Right cardiac atrium (tissue), 5 donors: ENCODE measurements at regions not wholly inside any gene's neighbourhood (a gene's known extent, or its start where the extent isn't known, plus 50 kb on each side); places are given as distances from the start of the nearest gene placed in this dataset.
"Not testable (repeated sequence)": the region's sequence is repeated elsewhere in the genome, so short reads cannot be mapped to it uniquely, and the experiment has no call there.

Experiments used
- ATAC-seq, 2 donors: fragments of 200-7000 bp; cut with Tn5 transposase; one replicate each; pipeline versions ENCODE4 v1.8.0 to v1.9.1; 2020; ENCODE audit warnings: moderate library complexity in 2 of 2, mild to moderate bottlenecking in 1 of 2
- DNase-seq, 3 donors: peaks; one replicate each; pipeline ENCODE4 v3.0.0-alpha.2; 2020
- H3K27ac ChIP-seq: one replicate; pipeline ENCODE4 v1.5.1; 2013; ENCODE audit warnings: mild to moderate bottlenecking, low read length, control low read depth, moderate library complexity
- H3K27me3 ChIP-seq: one replicate; pipeline ENCODE4 v1.6.1; 2013; ENCODE audit not compliant: control insufficient read depth, insufficient read depth
- H3K4me1 ChIP-seq: one replicate; pipeline ENCODE4 v1.6.1; 2013; ENCODE audit warnings: low read length; ENCODE audit not compliant: control insufficient read depth, insufficient read depth
- H3K4me3 ChIP-seq: one replicate; pipeline ENCODE4 v1.5.1; 2013; ENCODE audit warnings: low read length, control low read depth
- H3K9me3 ChIP-seq: one replicate; pipeline ENCODE4 v1.6.1; 2013; ENCODE audit warnings: low read length; ENCODE audit not compliant: control insufficient read depth
- WGBS: extraction: QIAGEN DNeasy Blood & Tissue Kit; methylation state at CpG from one replicate; pipeline ENCODE4 v1.1.7; 2013; 5-methylcytosine and 5-hydroxymethylcytosine counted together
- intact Hi-C, 4 donors: fragments of 100-400 bp; cut with DNase I; formaldehyde crosslinking; loops; one replicate each; pipeline versions ENCODE4 v1.11.0 to v1.14.0; 2022 to 2023
- donor health status: healthy with polysubstance abuse.
- donor health status: DM: no; HTN: yes; CAD: no.
- donor health status: DM: no; HTN: no; CAD: no.
- donor health status: DM: no; HTN: yes; CAD: no; lungs with severe emphysema.
- donor health status: DM: yes; HTN: yes; CAD: no.

GRCh38 chr20:30393523-30393922, 863.9 kb upstream of the DEFB115 start:
- DNase-seq, H3K4me1 ChIP-seq, H3K27me3 ChIP-seq, H3K9me3 ChIP-seq, ATAC-seq, H3K27ac ChIP-seq, H3K4me3 ChIP-seq, intact Hi-C loops: not testable (repeated sequence)
- WGBS: 99% methylated on average over 1 of the region's 1 CpG

- H3K27ac ChIP-seq, H3K4me3 ChIP-seq, H3K27me3 ChIP-seq, ATAC-seq, DNase-seq, H3K4me1 ChIP-seq, intact Hi-C loops, H3K9me3 ChIP-seq: not testable (repeated sequence)
- WGBS: 87% methylated on average over 2 of the region's 2 CpGs
Observed at GRCh38 chr20:30397111-30397510, 860.4 kb upstream of the DEFB115 start.

- DNase-seq: peak in 1 of 3 donors; percentile 50
- H3K4me3 ChIP-seq, H3K9me3 ChIP-seq, H3K4me1 ChIP-seq, H3K27ac ChIP-seq, intact Hi-C loops, H3K27me3 ChIP-seq, ATAC-seq: not testable (repeated sequence)
- WGBS: 93% methylated on average over 17 of the region's 18 CpGs
Observed at GRCh38 chr20:30405061-30405460, 852.4 kb upstream of the DEFB115 start.

DNA sequence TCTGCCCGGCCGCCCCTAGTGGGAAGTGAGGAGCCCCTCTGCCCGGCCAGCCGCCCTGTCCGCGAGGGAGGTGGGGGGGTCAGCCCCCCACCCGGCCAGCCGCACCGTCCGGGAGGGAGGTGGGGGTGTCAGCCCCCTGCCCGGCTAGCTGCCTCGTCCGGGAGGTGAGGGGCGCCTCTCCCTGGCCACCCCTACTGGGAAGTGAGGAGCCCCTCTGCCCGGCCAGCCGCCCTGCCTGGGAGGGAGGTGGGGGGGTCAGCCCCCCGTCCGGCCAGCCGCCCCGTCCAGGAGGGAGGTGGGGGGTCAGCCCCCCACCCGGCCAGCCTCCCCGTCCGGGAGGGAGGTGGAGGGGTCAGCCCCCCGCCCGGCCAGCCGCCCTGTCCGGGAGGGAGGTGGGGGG, 851.9 kb upstream of the DEFB115 start:
- H3K27me3 ChIP-seq, H3K27ac ChIP-seq, H3K9me3 ChIP-seq, H3K4me1 ChIP-seq, H3K4me3 ChIP-seq, ATAC-seq, intact Hi-C loops: not testable (repeated sequence)
- 95% methylated on average over 27 of the region's 27 CpGs for WGBS
- peak in 1 of 3 donors; percentile 46 for DNase-seq

- intact Hi-C loops, H3K27ac ChIP-seq, H3K27me3 ChIP-seq, DNase-seq, H3K4me1 ChIP-seq, ATAC-seq, H3K4me3 ChIP-seq, H3K9me3 ChIP-seq: not testable (repeated sequence)
- 0% methylated on average over 1 of the region's 1 CpG for WGBS
Observed at GRCh38 chr20:30406370-30406769, 851.1 kb upstream of the DEFB115 start.

DNA sequence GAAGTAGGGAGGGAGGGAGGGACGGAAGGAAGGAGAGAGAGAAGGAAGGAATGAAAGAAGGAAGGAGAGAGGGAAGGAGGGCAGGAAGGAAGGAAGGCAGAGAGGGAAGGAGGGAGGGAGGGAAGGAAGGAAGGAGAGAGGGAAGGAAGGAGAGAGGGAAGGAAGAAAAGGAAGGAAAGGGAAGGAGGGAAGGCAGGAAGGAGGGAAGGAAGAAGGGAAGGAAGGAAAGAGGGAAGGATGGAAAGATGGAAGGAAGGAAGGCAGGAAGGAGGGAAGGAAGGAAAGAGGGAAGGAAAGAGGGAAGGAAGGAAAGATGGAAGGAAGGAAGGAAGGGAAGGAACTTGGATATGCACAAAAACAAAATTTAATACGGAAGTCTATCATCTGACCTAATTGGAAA, 844.5 kb upstream of the DEFB115 start:
- Histone ChIP-seq H3K9me3 (no peaks in the 10 kb centered on the region), H3K4me3 (no peak overlapping the region), H3K27ac (no peak overlapping the region), H3K4me1 (no peaks in the 10 kb centered on the region), H3K27me3 (no peaks in the 10 kb centered on the region)
- ATAC-seq (no peak), DNase-seq (no peak)
- WGBS: 83% methylated on average over 2 of the region's 2 CpGs
- intact Hi-C loops: no loop called here

DNA sequence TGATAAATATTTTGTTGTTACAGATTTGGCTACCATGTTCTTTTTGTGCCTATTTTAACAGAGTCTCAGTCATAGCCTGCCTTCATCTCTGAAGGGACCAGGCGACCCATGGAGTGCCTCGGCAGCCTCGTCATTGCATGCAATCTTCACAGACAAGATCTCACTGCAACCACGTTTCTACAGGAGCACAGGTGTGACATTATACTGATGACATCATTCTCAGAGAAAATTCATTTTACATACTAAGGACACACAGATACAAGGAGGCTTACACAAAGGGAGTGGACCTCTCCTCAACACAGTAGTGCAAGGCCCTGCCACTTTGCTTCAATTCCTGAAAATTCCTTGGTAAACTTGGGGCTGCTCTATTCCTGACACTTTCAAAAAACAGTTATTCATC, 840.1 kb upstream of the DEFB115 start:
- H3K4me3 ChIP-seq, H3K4me1 ChIP-seq, H3K27ac ChIP-seq, H3K27me3 ChIP-seq, DNase-seq, H3K9me3 ChIP-seq, intact Hi-C loops, ATAC-seq: not testable (repeated sequence)
- 80% methylated on average over 4 of the region's 4 CpGs for WGBS

GRCh38 chr20:30418378-30418777, 839.1 kb upstream of the DEFB115 start:
- ATAC-seq, intact Hi-C loops, H3K27me3 ChIP-seq, H3K9me3 ChIP-seq, DNase-seq, H3K4me1 ChIP-seq, H3K4me3 ChIP-seq, H3K27ac ChIP-seq: not testable (repeated sequence)
- WGBS: 87% methylated on average over 4 of the region's 4 CpGs

- 58% methylated on average over 2 of the region's 2 CpGs for WGBS
Observed at GRCh38 chr20:30419466-30419865, 838.0 kb upstream of the DEFB115 start.

GRCh38 chr20:30419871-30420420, 837.5 kb upstream of the DEFB115 start:
- H3K9me3 ChIP-seq, DNase-seq, H3K4me1 ChIP-seq, H3K4me3 ChIP-seq, ATAC-seq, intact Hi-C loops, H3K27me3 ChIP-seq, H3K27ac ChIP-seq: not testable (repeated sequence)
- 63% methylated on average over 7 of the region's 7 CpGs for WGBS

More at GRCh38 chr20:30419466-30419865, 838.0 kb upstream of the DEFB115 start:
- no peak for DNase-seq
- Histone ChIP-seq H3K4me1 (no peaks in the 10 kb centered on the region), H3K27ac (no peak overlapping the region), H3K4me3 (no peak overlapping the region), H3K9me3 (no peaks in the 10 kb centered on the region), H3K27me3 (no peaks in the 10 kb centered on the region)
- ATAC-seq: no peak
- intact Hi-C loops: no loop called here
